22Rv1 (cell line): ENCODE measurements at regions not wholly inside any gene's neighbourhood (a gene's known extent, or its start where the extent isn't known, plus 50 kb on each side); places are given as distances from the start of the nearest gene placed in this dataset.

Experiments
- H3K27ac ChIP-seq: fragments of 450-650 bp; 2 replicates; pipeline ENCODE4 v1.5.1; 2017
- CTCF ChIP-seq: fragments of 450-650 bp; IDR thresholded peaks from 2 replicates; pipeline ENCODE4 v1.5.1; 2017; ENCODE audit warnings: mild to moderate bottlenecking
- ZFX ChIP-seq: fragments of 450-650 bp; IDR thresholded peaks from 2 replicates; pipeline ENCODE4 v1.6.1; 2017; ENCODE audit warnings: antibody characterized with exemption, borderline replicate concordance

- no peak overlapping the region for H3K27ac ChIP-seq
- TF ChIP-seq CTCF = no peak
- TF ChIP-seq ZFX = no peak
Observed at GRCh38 chr4:66202870-66203269, 532.6 kb upstream of the EPHA5 start.

- TF ChIP-seq CTCF = no peak
- no peak for TF ChIP-seq ZFX
- no peak overlapping the region for H3K27ac ChIP-seq
Observed at GRCh38 chr4:66197451-66197850, 527.2 kb upstream of the EPHA5 start.

- H3K27ac ChIP-seq = no peak overlapping the region
- TF ChIP-seq ZFX (no peak), CTCF (no peak)
Observed at GRCh38 chr4:66193487-66193886, 523.2 kb upstream of the EPHA5 start.

GRCh38 chr4:66187175-66187720 lies 517.0 kb upstream of the EPHA5 start:
- H3K27ac ChIP-seq = no peak overlapping the region
- TF ChIP-seq CTCF (no peak), ZFX (no peak)

GRCh38 chr4:66186095-66186494 lies 515.8 kb upstream of the EPHA5 start:
- TF ChIP-seq CTCF (no peak), ZFX (no peak)
- no peak overlapping the region for H3K27ac ChIP-seq

GRCh38 chr4:66182636-66183035 lies 512.3 kb upstream of the EPHA5 start:
- TF ChIP-seq ZFX (no peak), CTCF (no peak)
- H3K27ac ChIP-seq = no peak overlapping the region

- TF ChIP-seq CTCF = no peak
- no peak overlapping the region for H3K27ac ChIP-seq
Observed at GRCh38 chr4:66178906-66179305, 508.6 kb upstream of the EPHA5 start.
